ENCODE measurements at regions not wholly inside any gene's neighbourhood (a gene's known extent, or its start where the extent isn't known, plus 50 kb on each side); places are given as distances from the start of the nearest gene placed in this dataset.
"Not testable (repeated sequence)": the region's sequence is repeated elsewhere in the genome, so short reads cannot be mapped to it uniquely, and the experiment has no call there.

- DNase-seq, result no peak
Observed at GRCh38 chr7:17020250-17020649, 138.5 kb upstream of the AGR3 start.

GRCh38 chr7:17021205-17021604 is 139.4 kb upstream of the AGR3 start:
- DNase-seq, result no peak

- no peak for DNase-seq
Observed at GRCh38 chr7:17022920-17023319, 141.1 kb upstream of the AGR3 start.

GRCh38 chr7:17026269-17026668 is 144.5 kb upstream of the AGR3 start:
- no peak for DNase-seq

- DNase-seq, result peak; percentile 50
Observed at GRCh38 chr7:17027143-17027788, 145.5 kb upstream of the AGR3 start.

- no peak for DNase-seq
Observed at GRCh38 chr7:17027789-17028152, 146.0 kb upstream of the AGR3 start.

GRCh38 chr7:17029150-17029549 is 147.4 kb upstream of the AGR3 start:
- peak; percentile 67 for DNase-seq

GRCh38 chr7:17030559-17030958 is 148.8 kb upstream of the AGR3 start:
- peak; percentile 39 for DNase-seq

- DNase-seq, result no peak
Observed at GRCh38 chr7:17031906-17032551, 150.2 kb upstream of the AGR3 start.

GRCh38 chr7:17033245-17033644 is 151.5 kb upstream of the AGR3 start:
- no peak for DNase-seq

GRCh38 chr7:17036584-17036983 is 154.8 kb upstream of the AGR3 start:
- no peak for DNase-seq

GRCh38 chr7:17037356-17037755 is 155.6 kb upstream of the AGR3 start:
- DNase-seq, result no peak

- DNase-seq, result peak; percentile 39
Observed at GRCh38 chr7:17038160-17038782, 156.5 kb upstream of the AGR3 start.

- no peak for DNase-seq
Observed at GRCh38 chr7:17038783-17039170, 157.0 kb upstream of the AGR3 start.

GRCh38 chr7:17039372-17039771 is 157.6 kb upstream of the AGR3 start:
- DNase-seq, result no peak

- DNase-seq, result no peak
Observed at GRCh38 chr7:17040716-17041115, 158.9 kb upstream of the AGR3 start.

GRCh38 chr7:17041324-17041723 is 159.5 kb upstream of the AGR3 start:
- DNase-seq, result peak; percentile 85

GRCh38 chr7:17042211-17042610 is 160.4 kb upstream of the AGR3 start:
- DNase-seq, result no peak

- peak; percentile 38 for DNase-seq
Observed at GRCh38 chr7:17043012-17043877, 161.5 kb upstream of the AGR3 start.

GRCh38 chr7:17044396-17044795 is 162.6 kb upstream of the AGR3 start:
- peak; percentile 45 for DNase-seq

GRCh38 chr7:17044861-17045260 is 163.1 kb upstream of the AGR3 start:
- peak; percentile 78 for DNase-seq

- no peak for DNase-seq
Observed at GRCh38 chr7:17046259-17046658, 164.5 kb upstream of the AGR3 start.

- no peak for DNase-seq
Observed at GRCh38 chr7:17046666-17047065, 164.9 kb upstream of the AGR3 start.

GRCh38 chr7:17053164-17053563 is 171.4 kb upstream of the AGR3 start:
- DNase-seq, result not testable (repeated sequence)
